Right renal pelvis (tissue), 4 donors: ENCODE measurements at regions not wholly inside any gene's neighbourhood (a gene's known extent, or its start where the extent isn't known, plus 50 kb on each side); places are given as distances from the start of the nearest gene placed in this dataset.

Experiments
- DNase-seq, 4 donors: peaks; one replicate each; pipeline ENCODE4 v3.0.0-alpha.2; 2013; ENCODE audit warnings: low read depth in 4 of 4, low spot score in 3 of 4, missing footprints in 1 of 4

DNA sequence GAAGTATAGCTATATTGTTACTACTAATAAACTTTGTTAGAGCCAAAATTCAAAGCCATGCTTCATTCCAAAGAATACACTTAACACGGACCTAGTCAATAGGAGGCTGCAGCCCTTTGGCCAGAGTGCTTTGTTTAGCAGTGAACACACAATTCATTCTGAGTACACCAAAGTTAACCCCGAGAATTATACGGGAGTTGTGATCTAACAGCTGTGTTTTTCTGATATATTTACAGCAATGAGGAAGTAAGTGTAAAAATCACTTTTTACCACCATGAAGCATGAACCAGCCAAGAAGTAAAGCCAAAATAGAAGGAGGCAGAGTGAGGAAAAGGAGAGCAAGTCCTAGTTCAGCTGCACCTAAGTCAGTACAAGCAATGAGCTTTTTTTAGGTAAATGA, 156.8 kb upstream of the PDE3A start:
- no peak for DNase-seq

DNA sequence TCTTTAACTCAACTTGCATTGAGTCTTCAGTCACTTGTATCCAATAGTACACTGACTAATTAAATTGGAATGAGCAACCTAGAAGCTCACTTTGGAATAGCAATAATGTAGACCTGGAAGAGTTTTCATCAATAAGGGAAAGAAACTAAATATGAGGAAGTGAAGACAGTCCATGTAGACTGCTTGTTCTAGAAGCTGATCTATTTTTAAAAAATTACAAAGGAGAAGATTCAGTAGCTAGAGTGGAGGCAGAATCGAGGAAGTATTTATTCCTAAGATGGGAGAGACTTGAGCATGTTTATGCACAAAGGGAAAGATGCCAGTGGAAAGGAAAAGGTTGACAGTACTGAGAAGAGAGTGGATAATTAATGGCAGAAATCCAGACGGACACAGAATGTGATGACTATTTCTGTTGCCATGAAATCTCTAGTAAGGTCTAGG, 156.3 kb upstream of the PDE3A start:
- no peak for DNase-seq

DNA sequence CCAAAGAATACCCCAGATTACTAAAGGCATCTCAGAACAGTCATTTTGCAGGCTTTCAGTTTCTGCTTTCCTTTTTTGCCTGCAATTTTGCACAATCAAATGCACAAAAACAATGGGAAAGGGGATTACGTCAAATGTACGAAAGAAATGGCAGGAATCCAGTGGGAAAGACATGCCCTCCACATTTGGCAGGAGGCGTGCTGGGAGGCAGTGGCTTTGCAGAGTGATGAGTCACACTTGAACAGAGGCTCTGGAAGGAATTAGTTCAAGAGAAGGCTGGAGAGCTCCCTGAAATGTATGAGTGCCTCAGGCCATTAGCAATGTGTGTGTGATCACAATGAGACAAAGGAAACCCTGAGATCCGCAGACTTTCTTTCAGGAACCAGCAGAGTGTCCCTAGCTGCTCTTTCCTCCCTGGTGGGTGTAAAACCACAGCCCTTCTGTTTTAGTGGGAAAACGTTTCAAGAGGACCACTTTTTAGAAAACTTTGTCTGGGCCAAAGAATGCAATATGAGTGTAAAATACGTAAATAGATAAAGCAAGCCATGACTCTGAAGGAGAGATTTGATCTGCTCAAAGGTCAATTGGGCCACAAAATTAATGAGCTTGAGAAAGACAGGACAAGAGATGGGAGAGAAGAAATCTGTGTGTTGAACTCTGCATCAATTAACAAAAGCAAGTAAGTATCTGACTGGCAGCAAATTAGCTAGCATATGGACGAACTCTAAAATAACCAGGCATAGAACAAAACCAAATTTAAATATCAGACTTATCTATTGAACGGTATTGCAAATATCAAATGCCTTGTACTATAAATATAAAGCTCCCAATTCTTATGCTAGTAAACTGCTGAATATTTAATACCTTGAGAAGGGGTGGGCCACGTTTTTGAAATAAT, 155.4 kb upstream of the PDE3A start:
- DNase-seq = peak in 3 of 4 donors; percentile 22 to 52 (median 30)

DNA sequence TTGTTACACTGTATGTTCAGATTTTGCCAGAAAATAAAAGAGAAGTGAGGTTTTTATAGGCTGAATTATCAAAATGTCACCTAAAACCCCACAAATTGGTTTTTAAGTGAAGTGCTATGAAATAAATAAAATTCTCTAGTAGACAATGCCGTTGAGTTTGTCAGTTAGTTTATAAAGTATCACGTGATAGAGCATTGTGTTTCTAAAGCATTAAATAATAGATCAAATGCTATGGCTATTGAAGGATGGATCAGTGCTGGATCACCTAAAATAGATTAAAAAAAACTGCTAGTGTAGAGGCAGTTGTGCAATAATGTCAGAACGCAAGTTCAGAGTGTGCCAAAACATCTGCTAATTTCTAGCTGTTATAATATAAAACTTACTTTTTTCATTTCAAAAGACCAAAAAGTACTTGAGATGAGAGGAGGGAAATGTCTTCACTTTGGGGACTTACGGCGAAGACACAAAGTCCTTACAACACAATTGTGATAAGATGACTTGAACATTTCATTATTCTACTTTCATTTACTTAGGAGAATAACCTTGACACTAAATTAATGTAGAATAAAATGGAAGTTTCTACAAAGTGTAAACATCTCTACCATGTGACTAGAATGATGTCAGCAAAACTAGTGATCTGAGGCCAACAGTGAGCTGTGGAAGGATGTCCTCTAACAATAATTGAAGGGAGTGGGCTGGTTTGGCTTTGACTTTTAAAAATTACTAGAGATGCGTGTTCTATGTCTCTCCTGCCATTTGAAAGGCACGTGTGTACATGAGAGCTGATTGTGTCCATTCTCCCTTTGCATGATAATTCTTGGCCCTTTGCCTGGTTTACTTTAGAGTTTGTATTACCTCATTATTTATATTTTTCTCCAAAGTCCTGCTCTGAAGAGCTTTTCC, 154.4 kb upstream of the PDE3A start:
- no peak for DNase-seq

DNA sequence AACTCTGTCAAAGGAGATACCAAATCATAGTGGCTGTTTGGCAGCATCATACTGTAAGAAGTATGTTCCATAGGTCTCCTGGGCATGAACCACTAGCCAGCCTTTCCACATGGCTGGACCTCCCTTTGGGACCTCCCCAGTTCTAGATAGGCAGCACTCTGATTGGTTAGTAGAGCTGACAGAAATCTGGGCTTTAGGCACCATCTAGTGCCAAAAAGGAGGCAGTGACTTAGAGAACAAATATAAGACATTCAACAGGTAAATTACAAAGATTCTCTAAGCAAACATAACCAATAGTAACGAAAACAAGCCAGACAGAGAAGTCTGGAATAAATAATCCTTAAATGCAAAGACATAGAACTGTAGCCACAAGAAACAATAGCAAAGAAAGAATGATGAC, 148.0 kb upstream of the PDE3A start:
- DNase-seq = no peak

DNA sequence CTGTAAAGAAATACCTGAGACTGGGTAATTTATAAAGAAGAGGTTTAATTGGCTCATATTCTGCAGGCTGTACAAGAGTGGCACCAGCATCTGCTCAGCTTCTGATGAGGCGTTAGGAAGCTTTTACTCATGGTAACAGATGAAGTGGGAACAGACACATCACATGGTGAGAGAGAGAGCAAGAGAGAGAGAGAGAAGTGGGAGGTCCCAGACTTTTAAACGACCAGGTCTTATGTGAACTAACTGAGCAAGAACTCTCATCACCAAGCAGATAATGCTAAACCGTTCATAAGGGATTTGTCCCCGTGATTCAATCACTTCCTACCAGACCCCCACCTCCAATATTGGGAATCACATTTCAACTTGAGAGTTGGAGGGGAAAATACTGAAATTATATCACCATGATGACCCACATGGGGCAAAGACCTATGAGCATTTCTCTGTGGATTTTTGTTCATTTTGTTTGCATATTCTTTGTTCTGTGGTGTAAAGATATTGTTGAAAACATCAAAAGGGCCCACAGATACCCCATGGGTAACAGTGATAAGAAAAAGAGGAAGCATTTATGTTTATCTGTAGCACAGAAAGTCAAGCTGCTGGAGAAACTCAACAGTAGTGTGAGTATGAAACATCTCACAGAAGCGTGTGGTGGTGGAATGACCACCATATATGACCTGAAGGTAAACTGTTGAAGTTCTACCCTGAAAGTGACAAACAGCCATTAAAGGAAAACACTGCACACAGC, 135.2 kb upstream of the PDE3A start:
- no peak for DNase-seq

DNA sequence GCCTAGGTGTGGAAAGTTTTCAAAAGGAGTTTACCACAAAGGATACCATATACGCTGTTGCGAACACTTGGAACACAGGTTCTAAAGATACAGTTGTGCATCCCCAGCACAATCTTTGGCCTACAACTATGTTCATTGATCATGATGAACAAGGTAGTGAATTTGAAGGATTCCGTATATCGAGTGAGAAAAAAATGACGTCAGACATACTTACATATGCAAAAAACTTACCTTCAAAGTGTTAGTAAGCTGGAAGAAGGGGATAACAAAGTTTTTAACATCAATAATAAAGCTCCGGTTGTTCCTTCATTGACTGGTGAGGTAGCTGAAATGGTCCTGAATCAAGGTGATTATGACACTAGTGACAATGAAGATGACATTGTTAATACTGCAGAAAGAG, 133.9 kb upstream of the PDE3A start:
- no peak for DNase-seq

DNA sequence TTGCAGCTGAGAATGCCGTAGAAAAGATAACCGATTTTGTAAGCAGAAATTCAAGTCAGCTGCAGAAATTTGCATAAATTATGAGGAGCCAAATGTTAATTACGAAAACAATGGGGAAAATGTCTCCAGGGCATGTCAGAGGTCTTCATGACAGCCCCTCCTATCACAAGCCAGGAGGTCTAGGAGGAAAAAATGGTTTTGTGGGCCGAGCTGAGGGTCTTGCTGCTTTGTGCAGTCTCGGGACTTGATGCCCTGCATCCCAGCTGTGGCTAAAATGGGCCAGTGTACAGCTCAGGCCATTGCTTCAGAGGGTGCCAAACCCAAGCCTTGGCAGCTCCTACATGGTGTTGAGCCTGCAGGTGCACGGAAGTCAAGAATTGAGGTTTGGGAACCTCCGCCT, 131.2 kb upstream of the PDE3A start:
- DNase-seq = no peak

DNA sequence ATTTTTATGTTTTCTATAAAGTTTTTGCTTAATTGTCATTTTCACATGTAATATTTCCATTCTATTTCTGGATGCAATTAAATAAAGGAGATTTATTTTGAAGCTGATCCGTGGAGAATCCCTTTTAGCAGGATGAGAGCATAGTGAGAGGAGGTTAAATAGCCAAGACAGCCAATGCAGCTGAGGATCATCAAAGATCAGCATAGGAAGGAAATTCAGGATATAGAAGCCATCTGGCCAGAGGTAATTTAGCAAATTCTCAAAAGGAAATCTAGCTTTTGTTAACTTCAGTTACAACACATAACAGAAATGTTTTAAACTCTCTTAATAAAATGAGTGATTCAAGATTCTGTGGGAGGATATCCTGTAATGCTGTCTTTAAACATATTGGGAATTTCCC, 122.8 kb upstream of the PDE3A start:
- DNase-seq = no peak

DNA sequence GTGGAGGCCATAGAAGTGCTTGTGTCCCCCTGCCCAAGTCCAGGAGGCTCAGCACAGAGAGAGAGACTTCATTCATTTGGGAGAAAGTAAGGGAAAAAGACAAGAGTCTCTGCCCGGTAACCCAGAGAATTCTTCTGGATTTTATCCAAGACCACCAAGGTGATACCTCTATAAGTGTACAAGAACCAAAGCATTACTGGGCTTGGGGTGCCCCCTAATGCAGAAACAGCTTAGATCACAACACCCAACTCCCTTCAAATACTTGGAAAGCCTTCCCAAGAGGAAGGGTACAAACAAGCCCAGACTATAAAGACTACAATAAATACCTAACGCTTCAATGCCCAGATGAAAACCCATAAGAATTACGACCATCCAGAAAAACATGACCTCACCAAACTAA, 119.7 kb upstream of the PDE3A start:
- no peak for DNase-seq

DNA sequence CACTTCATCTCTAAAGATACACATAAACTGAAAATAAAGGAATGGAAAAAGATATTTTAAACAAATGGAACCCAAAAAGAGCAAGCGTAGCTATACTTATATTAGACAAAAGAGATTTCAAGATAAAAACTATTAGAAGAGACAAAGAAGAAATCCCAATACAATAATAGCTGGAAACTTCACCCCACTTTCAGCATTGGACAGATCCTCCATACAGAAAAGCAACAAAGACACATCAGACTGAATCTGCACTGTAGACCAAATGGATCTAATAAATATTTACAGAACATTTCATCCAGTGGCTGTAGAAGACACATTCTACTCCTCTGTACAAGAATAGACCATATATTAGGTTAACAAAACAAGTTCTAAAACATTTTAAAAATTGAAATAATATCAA, 117.6 kb upstream of the PDE3A start:
- DNase-seq = no peak

DNA sequence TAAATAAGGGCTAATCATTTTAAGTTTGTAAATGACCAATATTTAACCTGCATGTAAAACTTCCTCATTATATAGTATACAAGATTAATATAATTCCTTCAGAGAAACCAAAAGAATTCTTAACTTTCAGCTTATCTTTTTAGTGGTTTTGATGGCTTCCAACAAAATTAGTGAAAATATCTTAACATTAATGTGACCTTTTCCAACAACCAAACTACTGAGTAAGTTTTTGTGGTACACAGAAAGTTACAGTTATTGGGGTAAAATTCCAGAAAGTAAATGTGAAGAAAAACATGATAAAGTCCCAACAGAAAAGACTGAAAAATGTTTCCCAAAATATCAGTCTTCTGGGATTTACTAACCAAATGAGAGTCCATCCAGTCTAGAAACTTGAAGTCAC, 111.0 kb upstream of the PDE3A start:
- no peak for DNase-seq

DNA sequence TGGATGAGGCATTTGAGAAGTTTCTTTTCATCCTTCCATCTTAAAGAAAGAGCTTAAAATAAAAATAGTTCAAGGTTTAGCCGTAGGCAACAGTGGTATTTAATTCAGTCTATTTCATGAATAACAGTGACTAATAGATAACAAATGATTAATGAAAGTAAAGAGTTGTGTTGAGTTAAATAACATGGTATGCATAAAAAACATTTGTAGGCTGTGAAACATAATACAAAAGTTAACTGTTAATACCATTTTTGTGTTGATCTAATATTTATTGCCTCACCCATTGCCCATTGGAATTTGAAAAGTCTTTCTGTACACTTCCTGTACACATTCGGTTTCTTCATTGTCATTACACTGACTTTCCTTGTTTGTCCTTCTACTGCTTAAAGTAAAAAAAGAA, 108.6 kb upstream of the PDE3A start:
- no peak for DNase-seq

DNA sequence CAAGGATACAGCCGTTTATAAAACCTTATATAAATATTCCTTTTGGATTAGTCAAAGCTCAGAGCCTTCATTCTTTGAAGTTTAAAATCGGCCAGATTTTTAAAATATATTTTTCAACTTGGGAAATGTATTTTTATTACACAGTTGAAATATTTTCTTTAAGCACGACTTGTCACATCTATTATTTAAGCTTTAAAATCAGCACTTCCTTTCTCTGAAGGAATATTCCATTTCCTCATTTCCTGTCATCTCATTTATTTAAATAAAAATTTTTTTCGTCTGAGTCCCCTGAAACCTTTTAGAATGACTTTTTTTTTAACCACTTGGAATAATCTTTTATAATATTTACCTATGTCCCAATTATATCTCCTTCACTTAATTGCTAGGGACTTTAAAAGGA, 107.5 kb upstream of the PDE3A start:
- DNase-seq = no peak

DNA sequence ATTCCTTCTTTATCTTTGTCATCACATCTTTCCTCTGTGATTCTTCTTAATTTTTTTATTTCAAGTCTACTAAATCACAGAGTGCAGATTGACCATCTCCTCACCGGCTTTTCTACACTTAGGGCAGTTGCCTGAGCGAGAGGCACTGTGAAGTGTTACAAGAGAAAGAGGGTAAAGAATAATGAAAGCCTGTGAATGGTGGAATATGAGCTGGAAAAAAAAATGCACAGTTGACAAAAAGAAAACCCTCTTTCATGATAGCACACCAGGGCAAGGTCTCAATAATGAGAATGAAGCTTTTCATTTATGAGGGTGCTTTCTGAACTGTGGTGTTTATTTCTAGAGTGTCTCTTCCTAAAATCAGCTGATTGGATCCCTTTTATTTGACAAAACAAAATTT, 106.2 kb upstream of the PDE3A start:
- no peak for DNase-seq

DNA sequence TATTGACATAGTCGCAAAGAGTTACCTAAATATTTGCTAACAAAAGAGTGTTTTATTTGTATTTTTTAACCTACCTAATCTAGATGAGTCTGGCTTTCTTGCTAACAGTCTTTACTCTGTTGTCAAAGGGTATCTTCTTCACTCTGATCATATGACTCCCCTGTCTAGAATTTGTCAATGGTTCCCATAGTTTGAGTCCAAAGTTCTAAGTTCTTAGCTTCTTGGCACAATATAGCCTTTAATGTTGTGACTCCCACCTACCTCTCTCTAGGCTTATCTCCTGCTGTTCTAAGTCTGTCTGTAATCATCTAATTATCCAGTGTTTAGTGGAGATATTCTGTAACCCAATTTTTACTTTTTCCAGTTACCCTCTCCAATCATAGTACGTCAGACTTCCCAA, 104.3 kb upstream of the PDE3A start:
- DNase-seq = no peak

DNA sequence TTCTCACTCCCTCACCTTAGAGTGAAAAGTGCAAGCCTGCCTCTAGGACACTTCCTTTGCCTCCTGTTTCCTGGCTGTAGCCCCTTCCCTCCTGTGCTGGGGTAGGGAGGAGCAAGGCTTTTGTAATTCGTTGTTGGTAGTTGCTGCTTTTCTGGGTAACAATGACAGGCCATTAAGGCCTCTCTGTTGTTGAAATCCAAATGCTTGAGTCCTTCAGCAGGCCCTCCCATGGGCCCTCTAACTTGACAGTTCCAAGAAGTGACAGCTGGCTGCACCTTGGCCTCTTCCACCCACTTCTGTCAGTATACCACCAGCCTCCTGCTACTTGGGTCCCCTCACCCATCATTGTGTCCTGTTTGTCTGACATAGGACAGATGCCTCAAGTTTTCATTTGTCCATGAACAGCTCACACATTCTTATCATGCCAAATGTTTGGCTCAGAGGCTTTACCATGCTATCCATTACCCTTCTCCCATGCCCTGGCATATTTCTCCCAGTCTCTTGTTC, 103.7 kb upstream of the PDE3A start:
- no peak for DNase-seq

DNA sequence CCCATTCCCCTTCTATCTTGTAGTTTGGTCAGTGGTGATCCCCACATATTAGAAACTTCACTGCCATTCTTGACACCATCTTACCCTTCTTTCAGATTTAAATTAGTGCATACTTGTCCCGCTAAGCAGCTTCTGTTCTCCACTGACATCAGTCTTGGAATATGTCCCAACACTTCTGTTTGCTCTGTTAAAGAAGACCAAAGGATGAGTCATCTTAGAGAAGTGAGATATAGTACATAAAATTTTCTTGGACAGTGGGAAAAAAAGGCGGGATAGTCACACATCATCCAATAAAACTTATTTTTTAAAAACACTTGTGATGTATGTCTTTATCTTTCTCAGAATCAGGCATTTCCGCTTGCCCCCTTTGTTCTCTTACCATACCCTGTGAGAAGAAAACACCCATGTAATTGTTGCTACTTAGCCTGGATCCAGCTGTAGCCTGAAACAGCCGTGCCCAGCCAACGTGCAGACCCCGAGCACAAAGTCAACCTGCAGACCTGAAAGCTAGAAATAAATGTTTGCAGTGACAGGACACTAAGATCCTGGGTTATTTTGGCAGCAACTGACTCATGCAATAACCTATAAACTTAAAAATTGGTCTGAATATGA, 100.1 kb upstream of the PDE3A start:
- no peak for DNase-seq

DNA sequence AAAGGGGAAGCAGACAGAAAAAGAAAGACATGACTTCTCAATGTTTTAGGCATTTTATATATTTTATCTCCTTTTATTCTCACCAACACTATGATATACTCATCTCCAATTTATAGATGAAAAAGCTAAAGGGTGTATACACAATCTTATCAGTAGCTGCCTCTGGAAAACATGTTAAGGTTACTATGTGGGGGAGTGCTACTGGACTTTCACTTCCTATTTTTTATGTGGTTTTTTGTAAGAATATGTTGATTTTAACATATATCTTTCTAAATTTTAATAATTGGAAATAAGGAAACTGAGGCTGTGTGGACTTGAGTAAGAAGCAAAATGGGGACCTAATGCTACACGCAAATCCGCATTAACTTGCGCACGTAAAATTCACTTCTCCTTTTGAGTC, 99.6 kb upstream of the PDE3A start:
- no peak for DNase-seq

DNA sequence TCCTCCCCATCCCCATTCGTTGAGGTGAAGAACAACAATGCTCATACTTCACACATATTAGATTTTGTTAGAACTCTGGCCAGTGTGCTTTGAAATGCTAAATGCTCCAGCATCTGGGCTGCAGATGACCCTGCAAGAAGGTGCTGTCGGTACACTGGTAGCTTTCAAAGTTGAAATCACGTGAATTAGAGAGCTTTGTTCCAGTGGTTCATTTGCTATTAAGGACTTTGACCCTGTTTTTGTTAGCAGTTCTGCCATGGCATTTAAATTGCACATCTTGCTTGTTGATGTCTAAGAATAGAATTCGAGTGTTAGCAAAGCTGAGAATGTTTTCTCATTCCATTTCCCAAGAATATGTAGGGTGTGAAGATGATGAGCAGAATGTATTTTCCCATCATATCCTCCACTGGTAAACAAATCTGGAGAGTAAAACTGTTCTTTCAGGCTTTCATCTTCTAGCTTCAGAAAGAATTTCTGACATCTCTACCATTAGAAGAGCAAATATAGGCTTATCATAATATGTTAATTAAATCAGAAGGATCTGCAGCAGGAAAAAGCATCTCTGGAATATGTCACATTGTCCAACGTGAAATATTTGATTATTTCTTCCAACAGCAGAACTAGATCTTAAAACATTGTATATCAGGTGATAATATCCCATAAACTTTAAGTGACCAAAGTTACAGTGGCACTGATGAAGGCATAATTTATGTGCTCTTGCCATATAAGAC, 98.8 kb upstream of the PDE3A start:
- no peak for DNase-seq
